ENCODE measurements at regions not wholly inside any gene's neighbourhood (a gene's known extent, or its start where the extent isn't known, plus 50 kb on each side); places are given as distances from the start of the nearest gene placed in this dataset.
"Not testable (repeated sequence)": the region's sequence is repeated elsewhere in the genome, so short reads cannot be mapped to it uniquely, and the experiment has no call there.

DNA sequence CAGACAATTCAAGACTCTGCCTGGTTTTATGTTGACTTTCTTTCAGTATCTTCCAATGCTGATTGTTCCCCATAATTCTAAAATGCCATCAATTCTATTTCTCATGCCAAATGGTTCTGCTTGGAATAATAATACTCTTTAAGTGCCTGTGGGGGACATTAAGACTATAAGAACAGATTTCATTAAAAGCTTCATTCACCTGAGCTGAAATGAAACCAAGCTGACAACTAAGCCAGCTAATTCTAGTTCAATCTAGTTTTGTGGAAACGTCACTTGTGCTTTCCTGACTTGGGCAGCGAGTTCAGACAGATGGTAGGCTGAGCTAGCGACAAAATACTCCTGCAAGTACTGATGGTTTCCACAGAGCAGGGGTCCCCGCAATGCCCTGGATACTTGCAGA, 491.1 kb upstream of the RAB6C start:
- intact Hi-C loops (cut with micrococcal nuclease) = no loop called here
- DNase-seq (ENCODE audit: low spot score) = no peak
- no peak overlapping the region for H3K27ac Mint-ChIP-seq
- no peaks in the 10 kb centered on the region for H3K36me3 Mint-ChIP-seq (ENCODE audit: low read depth)
- no peaks in the 10 kb centered on the region for H3K4me1 Mint-ChIP-seq (ENCODE audit: low read depth)
- no peaks in the 10 kb centered on the region for H3K27me3 Mint-ChIP-seq (ENCODE audit: insufficient read depth)
- no peak overlapping the region for H3K4me3 Mint-ChIP-seq
- H3K9me3 Mint-ChIP-seq = peaks cover 3% of the 10 kb centered on the region

DNA sequence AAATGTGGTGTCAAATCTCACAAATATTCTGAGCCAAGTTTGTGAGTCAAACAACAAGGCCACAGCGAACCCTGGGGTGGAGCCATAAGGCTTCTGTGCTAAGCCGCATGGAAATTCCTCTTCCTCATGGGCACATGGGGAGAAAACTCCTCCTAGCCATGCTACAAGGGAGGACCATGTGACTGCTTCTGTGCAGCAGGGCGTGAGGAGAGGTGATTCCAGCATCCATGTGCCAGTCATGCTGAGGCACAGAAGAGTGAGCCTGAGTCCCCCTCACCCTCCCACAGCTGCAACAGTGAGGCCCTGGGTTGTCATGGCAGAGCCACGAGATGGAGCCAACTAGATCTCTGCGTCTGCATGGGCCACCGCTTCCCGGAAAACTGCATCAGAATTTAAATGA, 488.8 kb upstream of the RAB6C start:
- H3K36me3 Mint-ChIP-seq (ENCODE audit: low read depth) = no peaks in the 10 kb centered on the region
- no peaks in the 10 kb centered on the region for H3K27me3 Mint-ChIP-seq (ENCODE audit: insufficient read depth)
- H3K9me3 Mint-ChIP-seq = peaks cover 3% of the 10 kb centered on the region
- no peaks in the 10 kb centered on the region for H3K4me1 Mint-ChIP-seq (ENCODE audit: low read depth)
- H3K27ac Mint-ChIP-seq = no peak overlapping the region
- intact Hi-C loops (cut with micrococcal nuclease) = no loop called here
- H3K4me3 Mint-ChIP-seq = no peak overlapping the region
- no peak for DNase-seq (ENCODE audit: low spot score)

DNA sequence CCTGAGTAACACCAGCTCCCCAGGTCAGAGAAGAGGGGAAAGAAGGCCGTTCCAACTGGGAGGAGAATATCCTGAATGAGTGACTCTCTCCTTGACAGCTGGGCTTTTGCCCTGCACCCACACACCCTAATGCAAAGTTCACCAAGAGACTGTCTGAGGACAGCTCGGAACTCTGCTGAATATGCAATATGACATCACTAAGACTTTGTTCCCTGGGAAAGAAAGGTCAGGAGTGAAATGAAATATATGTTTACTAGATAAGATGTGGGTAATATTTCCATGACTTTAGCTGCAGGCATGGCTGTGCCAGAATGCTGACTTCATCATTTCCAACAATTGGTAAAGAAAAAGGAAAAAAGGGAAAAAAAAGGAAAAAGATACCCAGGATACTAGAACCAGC, 488.2 kb upstream of the RAB6C start:
- H3K27me3 Mint-ChIP-seq (ENCODE audit: insufficient read depth) = no peaks in the 10 kb centered on the region
- intact Hi-C loops (cut with micrococcal nuclease) = no loop called here
- H3K27ac Mint-ChIP-seq = no peak overlapping the region
- H3K4me3 Mint-ChIP-seq = no peak overlapping the region
- DNase-seq (ENCODE audit: low spot score) = no peak
- no peaks in the 10 kb centered on the region for H3K4me1 Mint-ChIP-seq (ENCODE audit: low read depth)
- peaks cover 3% of the 10 kb centered on the region for H3K9me3 Mint-ChIP-seq
- no peaks in the 10 kb centered on the region for H3K36me3 Mint-ChIP-seq (ENCODE audit: low read depth)

DNA sequence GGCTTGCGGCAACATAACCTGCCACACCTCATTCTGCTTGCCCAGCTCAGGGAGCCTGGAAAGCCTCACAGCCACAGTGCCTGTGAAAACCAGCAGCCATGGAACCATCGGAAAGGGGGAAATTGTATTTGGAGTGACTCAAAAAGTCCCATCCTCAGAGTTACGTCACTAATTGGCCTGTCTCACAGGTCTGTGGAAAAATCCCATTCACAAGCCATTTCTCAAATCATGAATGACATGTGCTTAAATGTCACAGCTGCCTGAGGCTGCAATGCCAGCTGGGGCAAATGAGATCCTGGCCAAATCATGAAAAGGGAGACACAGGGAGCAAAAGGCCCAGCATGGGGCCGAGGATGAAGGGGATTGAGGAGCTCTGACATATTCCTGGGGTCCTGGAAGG, 486.9 kb upstream of the RAB6C start:
- H3K4me3 Mint-ChIP-seq = no peak overlapping the region
- H3K36me3 Mint-ChIP-seq (ENCODE audit: low read depth) = no peaks in the 10 kb centered on the region
- no peaks in the 10 kb centered on the region for H3K27me3 Mint-ChIP-seq (ENCODE audit: insufficient read depth)
- DNase-seq (ENCODE audit: low spot score) = no peak
- intact Hi-C loops (cut with micrococcal nuclease) = no loop called here
- no peaks in the 10 kb centered on the region for H3K4me1 Mint-ChIP-seq (ENCODE audit: low read depth)
- H3K9me3 Mint-ChIP-seq = peaks cover 3% of the 10 kb centered on the region
- no peak overlapping the region for H3K27ac Mint-ChIP-seq

DNA sequence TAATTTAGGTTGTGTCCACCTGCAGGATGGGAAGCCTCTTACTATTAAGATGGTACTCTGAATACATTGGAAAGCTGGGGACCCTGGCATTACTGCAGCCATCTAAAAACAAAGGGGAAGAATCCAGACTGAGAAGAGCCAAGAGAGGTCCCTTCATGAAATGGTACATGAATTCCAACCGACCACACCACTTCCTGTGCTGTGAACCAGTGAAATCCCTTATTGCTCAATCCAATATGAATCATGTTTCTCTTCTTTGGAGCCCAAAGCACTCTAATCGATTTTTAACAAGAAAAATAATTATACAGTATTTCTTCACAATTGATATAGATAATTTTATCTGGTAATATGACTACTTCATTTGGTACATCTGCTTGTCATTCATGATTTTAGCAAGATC, 479.7 kb upstream of the RAB6C start:
- H3K27ac Mint-ChIP-seq = no peak overlapping the region
- H3K27me3 Mint-ChIP-seq (ENCODE audit: insufficient read depth) = no peaks in the 10 kb centered on the region
- no peaks in the 10 kb centered on the region for H3K36me3 Mint-ChIP-seq (ENCODE audit: low read depth)
- DNase-seq (ENCODE audit: low spot score) = no peak
- H3K9me3 Mint-ChIP-seq = no peaks in the 10 kb centered on the region
- H3K4me3 Mint-ChIP-seq = no peak overlapping the region
- intact Hi-C loops (cut with micrococcal nuclease) = no loop called here
- H3K4me1 Mint-ChIP-seq (ENCODE audit: low read depth) = no peaks in the 10 kb centered on the region

DNA sequence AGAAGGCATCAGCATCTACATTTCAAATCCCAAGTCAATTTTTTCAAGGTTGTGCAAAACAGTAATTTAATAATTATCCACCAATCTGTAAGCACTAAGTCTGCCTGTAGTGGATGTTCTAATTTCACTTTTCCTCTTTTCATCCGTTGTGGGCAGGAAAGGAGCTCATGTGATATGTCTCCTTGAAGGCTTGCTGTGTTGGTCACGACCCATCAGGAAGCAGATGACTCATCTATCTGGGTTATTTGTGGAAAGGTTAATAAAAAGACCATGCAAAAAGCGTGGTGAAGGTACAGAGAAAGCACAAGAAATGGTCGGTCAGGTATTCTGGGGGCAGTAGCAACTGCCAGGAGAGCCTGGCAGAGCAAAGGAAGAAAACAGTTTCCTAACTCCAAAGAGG, 476.7 kb upstream of the RAB6C start:
- no peak for DNase-seq (ENCODE audit: low spot score)
- Mint-ChIP-seq H3K4me1 (ENCODE audit: low read depth) (no peaks in the 10 kb centered on the region), H3K4me3 (no peak overlapping the region), H3K36me3 (ENCODE audit: low read depth) (no peaks in the 10 kb centered on the region), H3K27me3 (ENCODE audit: insufficient read depth) (no peaks in the 10 kb centered on the region), H3K9me3 (no peaks in the 10 kb centered on the region), H3K27ac (no peak overlapping the region)
- intact Hi-C loops (cut with micrococcal nuclease) = no loop called here

DNA sequence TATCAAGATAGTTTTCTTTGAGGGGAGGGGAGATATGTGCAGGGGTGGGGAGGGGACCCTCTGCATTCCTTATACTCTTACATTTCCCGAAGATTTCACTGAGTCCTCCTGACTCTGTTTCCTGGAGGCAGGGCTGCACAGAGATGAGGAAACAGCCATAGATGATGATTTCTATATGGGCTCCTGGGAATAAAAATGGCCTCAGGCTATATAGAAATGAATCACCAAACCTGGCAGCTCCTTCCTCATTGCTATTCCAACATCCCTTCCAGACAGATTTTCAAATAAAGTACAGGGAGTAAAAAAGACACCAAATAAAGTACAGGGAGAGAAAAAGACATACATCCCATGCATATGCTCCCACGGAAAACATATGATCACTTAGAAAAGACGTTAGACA, 474.8 kb upstream of the RAB6C start:
- Mint-ChIP-seq H3K9me3 (no peaks in the 10 kb centered on the region), H3K27me3 (ENCODE audit: insufficient read depth) (no peaks in the 10 kb centered on the region), H3K4me1 (ENCODE audit: low read depth) (no peaks in the 10 kb centered on the region), H3K36me3 (ENCODE audit: low read depth) (no peaks in the 10 kb centered on the region), H3K4me3 (no peak overlapping the region), H3K27ac (no peak overlapping the region)
- DNase-seq (ENCODE audit: low spot score) = no peak
- intact Hi-C loops (cut with micrococcal nuclease) = no loop called here

DNA sequence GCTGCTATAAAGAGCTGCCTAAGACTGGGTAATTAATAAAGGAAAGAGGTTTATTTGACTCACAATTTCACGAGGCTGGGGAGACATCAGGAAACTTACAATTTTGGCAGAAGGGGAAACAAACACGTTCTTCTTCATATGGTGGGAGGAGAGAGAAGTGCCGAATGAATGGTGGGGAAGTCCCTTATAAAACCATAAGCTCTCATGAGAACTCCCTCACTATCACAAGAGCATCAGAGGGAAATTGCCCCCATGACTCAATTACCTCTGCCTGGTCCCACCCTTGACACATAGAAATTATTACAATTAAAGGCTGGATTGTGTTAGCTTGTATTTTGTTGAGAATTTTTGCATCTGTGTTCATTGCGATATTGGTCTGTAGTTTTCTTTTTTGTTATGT, 460.5 kb upstream of the RAB6C start:
- intact Hi-C loops (cut with micrococcal nuclease) = no loop called here
- Mint-ChIP-seq H3K27ac (no peak overlapping the region), H3K4me1 (ENCODE audit: low read depth) (no peaks in the 10 kb centered on the region), H3K9me3 (no peaks in the 10 kb centered on the region), H3K27me3 (ENCODE audit: insufficient read depth) (no peaks in the 10 kb centered on the region), H3K36me3 (ENCODE audit: low read depth) (no peaks in the 10 kb centered on the region), H3K4me3 (no peak overlapping the region)
- DNase-seq (ENCODE audit: low spot score) = no peak

DNA sequence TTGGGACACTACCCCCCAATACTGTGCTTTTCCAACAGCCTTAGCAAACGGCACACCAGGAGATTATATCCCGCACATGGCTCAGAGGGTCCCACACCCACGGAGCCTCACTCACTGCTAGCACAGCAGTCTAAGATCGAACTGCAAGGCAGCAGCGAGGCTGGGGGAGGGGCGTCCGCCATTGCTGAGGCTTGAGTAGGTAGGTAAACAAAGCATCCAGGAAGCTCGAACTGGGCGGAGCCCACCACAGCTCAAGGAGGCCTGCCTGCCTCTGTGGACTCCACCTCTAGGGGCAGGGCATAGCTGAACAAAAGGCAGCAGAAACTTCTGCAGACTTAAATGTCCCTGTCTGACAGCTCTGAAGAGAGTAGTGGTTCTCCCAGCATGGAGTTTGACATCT, 447.3 kb upstream of the RAB6C start:
- intact Hi-C loops (cut with micrococcal nuclease); H3K27me3 Mint-ChIP-seq (ENCODE audit: insufficient read depth); H3K36me3 Mint-ChIP-seq (ENCODE audit: low read depth); H3K27ac Mint-ChIP-seq; H3K9me3 Mint-ChIP-seq; H3K4me3 Mint-ChIP-seq; DNase-seq (ENCODE audit: low spot score); H3K4me1 Mint-ChIP-seq (ENCODE audit: low read depth): not testable (repeated sequence)

DNA sequence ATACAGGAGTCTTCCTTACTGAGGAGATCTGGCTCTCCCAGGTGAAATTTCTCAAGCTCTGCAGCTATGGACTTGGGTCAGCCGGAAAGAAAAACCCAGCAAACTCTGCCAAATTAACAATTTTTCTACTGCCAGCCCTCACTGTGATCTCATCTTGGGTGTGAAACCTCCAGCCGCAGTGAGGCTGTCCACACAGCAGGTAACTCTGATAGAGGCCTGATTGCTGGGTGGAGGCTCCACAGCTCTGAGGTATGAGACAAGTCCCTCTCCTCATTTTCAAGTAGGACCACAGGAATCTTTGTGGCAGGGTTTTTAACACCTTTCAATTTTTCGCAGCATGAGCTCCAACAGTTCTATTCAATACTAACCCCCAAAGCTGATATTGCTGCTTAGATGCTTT, 430.6 kb upstream of the RAB6C start:
- no peak overlapping the region for H3K4me3 Mint-ChIP-seq
- intact Hi-C loops (cut with micrococcal nuclease) = no loop called here
- no peaks in the 10 kb centered on the region for H3K27me3 Mint-ChIP-seq (ENCODE audit: insufficient read depth)
- no peaks in the 10 kb centered on the region for H3K4me1 Mint-ChIP-seq (ENCODE audit: low read depth)
- H3K9me3 Mint-ChIP-seq = no peaks in the 10 kb centered on the region
- H3K36me3 Mint-ChIP-seq (ENCODE audit: low read depth) = no peaks in the 10 kb centered on the region
- H3K27ac Mint-ChIP-seq = no peak overlapping the region
- no peak for DNase-seq (ENCODE audit: low spot score)

DNA sequence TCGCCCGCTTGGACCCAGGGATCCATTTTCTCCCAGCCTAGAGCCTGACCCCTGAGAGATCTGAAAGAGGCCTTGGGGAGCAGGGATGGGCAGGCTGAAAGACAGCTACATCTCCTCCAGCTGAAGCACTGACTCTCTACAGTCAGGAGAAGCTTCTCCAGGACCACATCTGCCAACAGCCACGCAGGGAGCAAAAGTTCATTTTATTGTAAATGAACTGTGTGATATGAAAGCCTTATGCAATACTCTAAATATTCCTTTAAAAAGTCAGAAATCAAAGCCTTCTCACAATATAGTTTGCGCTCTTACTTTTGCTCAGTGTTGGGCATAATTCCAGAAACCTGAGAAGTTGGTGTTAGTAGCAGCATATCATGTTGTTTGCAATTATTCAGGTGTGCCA, 428.9 kb upstream of the RAB6C start:
- Mint-ChIP-seq H3K4me3 (no peak overlapping the region), H3K27me3 (ENCODE audit: insufficient read depth) (no peaks in the 10 kb centered on the region)

DNA sequence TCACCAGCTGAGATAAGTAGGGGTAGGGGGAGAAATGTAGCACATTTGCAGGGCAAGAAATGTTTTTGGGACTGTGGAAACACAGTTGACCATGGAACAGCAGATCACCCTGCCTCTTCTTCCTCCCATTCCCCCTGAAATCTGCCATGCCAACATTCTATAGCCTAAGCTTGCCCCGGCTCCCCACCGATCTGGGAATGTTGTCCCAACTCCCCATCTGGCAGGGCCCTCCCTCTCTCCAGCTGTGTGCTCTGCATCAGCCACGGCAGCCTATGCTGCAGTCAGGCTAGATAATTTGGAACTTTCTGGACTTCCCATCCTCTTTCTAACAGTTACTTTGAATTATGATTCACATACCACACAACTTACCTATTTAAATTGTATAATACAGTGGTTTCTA, 425.1 kb upstream of the RAB6C start:
- no peak overlapping the region for H3K27ac Mint-ChIP-seq
- intact Hi-C loops (cut with micrococcal nuclease) = no loop called here
- no peak overlapping the region for H3K4me3 Mint-ChIP-seq
- H3K36me3 Mint-ChIP-seq (ENCODE audit: low read depth) = no peaks in the 10 kb centered on the region
- H3K27me3 Mint-ChIP-seq (ENCODE audit: insufficient read depth) = no peaks in the 10 kb centered on the region
- no peaks in the 10 kb centered on the region for H3K4me1 Mint-ChIP-seq (ENCODE audit: low read depth)
- DNase-seq (ENCODE audit: low spot score) = no peak
- no peaks in the 10 kb centered on the region for H3K9me3 Mint-ChIP-seq

More for the DNA sequence above, 428.9 kb upstream of the RAB6C start:
- intact Hi-C loops (cut with micrococcal nuclease) = no loop called here
- Mint-ChIP-seq H3K9me3 (no peaks in the 10 kb centered on the region), H3K4me1 (ENCODE audit: low read depth) (no peaks in the 10 kb centered on the region), H3K36me3 (ENCODE audit: low read depth) (no peaks in the 10 kb centered on the region), H3K27ac (no peak overlapping the region)
- DNase-seq (ENCODE audit: low spot score) = no peak

DNA sequence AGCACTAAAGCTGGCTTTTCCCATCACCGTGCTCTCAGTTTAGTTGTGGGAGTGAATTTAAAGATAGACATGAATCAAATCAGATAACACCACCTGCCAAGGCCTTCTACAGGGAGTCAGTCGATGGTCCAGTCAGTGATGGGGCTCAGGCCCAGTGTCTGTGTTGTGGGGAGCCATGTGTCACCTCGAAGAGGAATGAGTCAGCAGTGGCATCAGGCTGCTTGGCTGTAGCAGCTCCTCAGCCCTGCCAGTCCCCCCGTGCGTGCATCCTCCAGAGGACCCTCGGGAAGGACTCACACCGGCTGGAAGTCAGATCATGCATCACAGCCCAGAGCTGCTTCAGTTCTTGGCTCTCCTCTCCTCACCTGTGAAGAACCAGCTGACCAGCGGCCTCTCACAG, 420.4 kb upstream of the RAB6C start:
- H3K36me3 Mint-ChIP-seq (ENCODE audit: low read depth) = no peaks in the 10 kb centered on the region
- no peak overlapping the region for H3K4me3 Mint-ChIP-seq
- no peaks in the 10 kb centered on the region for H3K27me3 Mint-ChIP-seq (ENCODE audit: insufficient read depth)
- no peak overlapping the region for H3K27ac Mint-ChIP-seq
- DNase-seq (ENCODE audit: low spot score) = no peak
- no peaks in the 10 kb centered on the region for H3K4me1 Mint-ChIP-seq (ENCODE audit: low read depth)
- no peaks in the 10 kb centered on the region for H3K9me3 Mint-ChIP-seq
- intact Hi-C loops (cut with micrococcal nuclease) = no loop called here

DNA sequence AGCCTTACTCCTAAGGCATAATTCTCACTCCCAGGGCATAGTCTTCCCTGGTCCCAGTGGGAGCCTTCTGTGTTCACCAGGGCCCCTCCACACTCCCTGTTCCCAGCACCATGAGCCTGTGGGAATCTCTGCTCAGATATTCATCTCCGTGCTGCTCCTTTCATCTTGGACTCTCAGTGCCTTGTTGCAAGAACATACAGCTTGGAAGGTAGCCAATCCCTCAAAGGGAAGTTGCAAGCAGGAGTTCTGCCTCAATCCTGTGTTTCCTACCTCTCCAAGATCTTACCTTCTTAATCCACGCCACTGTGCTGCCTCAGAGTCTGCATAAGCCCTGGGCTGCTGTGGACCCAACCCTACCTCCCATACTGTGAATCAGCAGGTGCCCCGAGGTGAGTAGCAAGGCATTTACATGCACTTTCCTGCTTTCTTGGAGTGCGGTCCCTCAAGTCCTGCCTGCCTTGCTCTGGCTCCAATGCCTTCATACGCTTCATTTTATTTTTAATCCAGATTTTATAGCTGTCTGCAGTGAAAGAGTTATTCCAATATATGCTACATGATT, 413.8 kb upstream of the RAB6C start:
- no peaks in the 10 kb centered on the region for H3K4me1 Mint-ChIP-seq (ENCODE audit: low read depth)
- no peaks in the 10 kb centered on the region for H3K36me3 Mint-ChIP-seq (ENCODE audit: low read depth)
- H3K27me3 Mint-ChIP-seq (ENCODE audit: insufficient read depth) = no peaks in the 10 kb centered on the region
- peaks cover 12% of the 10 kb centered on the region for H3K9me3 Mint-ChIP-seq
- intact Hi-C loops (cut with micrococcal nuclease) = no loop called here
- no peak overlapping the region for H3K27ac Mint-ChIP-seq
- no peak for DNase-seq (ENCODE audit: low spot score)
- no peak overlapping the region for H3K4me3 Mint-ChIP-seq

All from activated T-helper 1 cell treated with anti-CD3 and anti-CD28 coated beads, Interleukin-12 subunit alpha, Interleukin-12 subunit beta, Interleukin-2, Interleukin-4 antibody, amounts not matched to agents 30 ng/mL and 10 ng/mL and 1 ng/mL, durations not matched to agents 14 hours and 24 hours and 36 hours (primary cell).